ENCODE measurements at regions not wholly inside any gene's neighbourhood (a gene's known extent, or its start where the extent isn't known, plus 50 kb on each side); places are given as distances from the start of the nearest gene placed in this dataset.
"Not testable (repeated sequence)": the region's sequence is repeated elsewhere in the genome, so short reads cannot be mapped to it uniquely, and the experiment has no call there.

DNA sequence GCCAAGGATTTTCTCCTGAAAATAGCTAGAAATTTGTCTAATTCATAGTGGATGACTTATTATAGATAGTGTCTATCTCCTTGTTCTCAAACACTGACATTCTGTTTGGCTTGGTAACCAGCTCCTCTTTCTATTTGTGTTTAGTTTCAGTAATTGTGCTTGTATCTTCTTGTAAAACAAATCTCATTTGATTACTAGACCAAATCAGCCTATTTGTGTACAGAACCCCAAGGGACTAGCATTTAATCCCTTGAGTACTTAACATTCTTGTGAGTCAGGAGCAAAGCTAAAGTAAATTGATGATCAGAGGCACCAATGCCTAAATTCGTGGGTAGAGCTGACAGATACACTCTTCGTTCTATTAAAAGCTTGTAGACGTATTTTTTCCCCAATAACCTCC lies 306.5 kb upstream of the SLITRK3 start:
- TF ChIP-seq, protein P1, sequence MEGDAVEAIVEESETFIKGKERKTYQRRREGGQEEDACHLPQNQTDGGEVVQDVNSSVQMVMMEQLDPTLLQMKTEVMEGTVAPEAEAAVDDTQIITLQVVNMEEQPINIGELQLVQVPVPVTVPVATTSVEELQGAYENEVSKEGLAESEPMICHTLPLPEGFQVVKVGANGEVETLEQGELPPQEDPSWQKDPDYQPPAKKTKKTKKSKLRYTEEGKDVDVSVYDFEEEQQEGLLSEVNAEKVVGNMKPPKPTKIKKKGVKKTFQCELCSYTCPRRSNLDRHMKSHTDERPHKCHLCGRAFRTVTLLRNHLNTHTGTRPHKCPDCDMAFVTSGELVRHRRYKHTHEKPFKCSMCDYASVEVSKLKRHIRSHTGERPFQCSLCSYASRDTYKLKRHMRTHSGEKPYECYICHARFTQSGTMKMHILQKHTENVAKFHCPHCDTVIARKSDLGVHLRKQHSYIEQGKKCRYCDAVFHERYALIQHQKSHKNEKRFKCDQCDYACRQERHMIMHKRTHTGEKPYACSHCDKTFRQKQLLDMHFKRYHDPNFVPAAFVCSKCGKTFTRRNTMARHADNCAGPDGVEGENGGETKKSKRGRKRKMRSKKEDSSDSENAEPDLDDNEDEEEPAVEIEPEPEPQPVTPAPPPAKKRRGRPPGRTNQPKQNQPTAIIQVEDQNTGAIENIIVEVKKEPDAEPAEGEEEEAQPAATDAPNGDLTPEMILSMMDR (conservative IDR thresholded peaks at IDR 0.05; ENCODE audit: low read depth, low read length), result no peak
- DNase-seq (ENCODE audit: low read depth), result peak; percentile 30
- H3K4me3 ChIP-seq (ENCODE audit: low read length), result no peak overlapping the region

- not testable (repeated sequence) for H3K4me3 ChIP-seq (ENCODE audit: low read length); DNase-seq (ENCODE audit: low read depth)
Observed at GRCh38 chr3:165498742-165499141, 302.6 kb upstream of the SLITRK3 start.

DNA sequence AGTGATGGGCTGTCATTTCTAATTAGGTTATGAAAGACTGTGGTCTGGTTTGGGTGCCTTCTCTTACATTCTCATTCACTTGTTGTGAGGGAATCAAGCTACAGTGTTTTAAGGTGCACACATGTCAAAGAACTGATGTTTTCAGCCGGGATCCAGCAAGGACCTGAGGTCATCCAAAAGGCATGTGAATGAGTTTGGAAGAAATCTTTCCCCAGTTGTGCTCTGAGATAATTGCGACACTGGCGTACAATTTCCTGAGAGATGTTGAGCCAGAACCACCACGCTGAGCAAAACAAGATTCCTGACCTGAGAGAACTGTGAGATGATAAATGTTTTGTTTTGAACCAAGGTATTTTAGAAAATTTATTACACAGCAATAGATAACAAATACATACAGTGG lies 295.3 kb upstream of the SLITRK3 start:
- TF ChIP-seq, protein P1 (conservative IDR thresholded peaks at IDR 0.05; ENCODE audit: low read depth, low read length), result no peak
- no peak overlapping the region for H3K4me3 ChIP-seq (ENCODE audit: low read length)
- DNase-seq (ENCODE audit: low read depth), result no peak

- TF ChIP-seq, protein P1 (conservative IDR thresholded peaks at IDR 0.05; ENCODE audit: low read depth, low read length), result no peak
- H3K4me3 ChIP-seq (ENCODE audit: low read length), result no peak overlapping the region
- no peak for DNase-seq (ENCODE audit: low read depth)
Observed at GRCh38 chr3:165476399-165477060, 280.3 kb upstream of the SLITRK3 start.

- no peak overlapping the region for H3K4me3 ChIP-seq (ENCODE audit: low read length)
- no peak for DNase-seq (ENCODE audit: low read depth)
- TF ChIP-seq, protein P1 (conservative IDR thresholded peaks at IDR 0.05; ENCODE audit: low read depth, low read length), result no peak
Observed at GRCh38 chr3:165466856-165467255, 270.7 kb upstream of the SLITRK3 start.

GRCh38 chr3:165464736-165465135 lies 268.6 kb upstream of the SLITRK3 start:
- DNase-seq (ENCODE audit: low read depth), result peak; percentile 4
- TF ChIP-seq, protein P1 (conservative IDR thresholded peaks at IDR 0.05; ENCODE audit: low read depth, low read length), result no peak
- no peak overlapping the region for H3K4me3 ChIP-seq (ENCODE audit: low read length)

- no peak for DNase-seq (ENCODE audit: low read depth)
- H3K4me3 ChIP-seq (ENCODE audit: low read length), result no peak overlapping the region
- TF ChIP-seq, protein P1 (conservative IDR thresholded peaks at IDR 0.05; ENCODE audit: low read depth, low read length), result no peak
Observed at GRCh38 chr3:165463531-165463930, 267.3 kb upstream of the SLITRK3 start.
